ENCODE measurements at regions not wholly inside any gene's neighbourhood (a gene's known extent, or its start where the extent isn't known, plus 50 kb on each side); places are given as distances from the start of the nearest gene placed in this dataset.

DNA sequence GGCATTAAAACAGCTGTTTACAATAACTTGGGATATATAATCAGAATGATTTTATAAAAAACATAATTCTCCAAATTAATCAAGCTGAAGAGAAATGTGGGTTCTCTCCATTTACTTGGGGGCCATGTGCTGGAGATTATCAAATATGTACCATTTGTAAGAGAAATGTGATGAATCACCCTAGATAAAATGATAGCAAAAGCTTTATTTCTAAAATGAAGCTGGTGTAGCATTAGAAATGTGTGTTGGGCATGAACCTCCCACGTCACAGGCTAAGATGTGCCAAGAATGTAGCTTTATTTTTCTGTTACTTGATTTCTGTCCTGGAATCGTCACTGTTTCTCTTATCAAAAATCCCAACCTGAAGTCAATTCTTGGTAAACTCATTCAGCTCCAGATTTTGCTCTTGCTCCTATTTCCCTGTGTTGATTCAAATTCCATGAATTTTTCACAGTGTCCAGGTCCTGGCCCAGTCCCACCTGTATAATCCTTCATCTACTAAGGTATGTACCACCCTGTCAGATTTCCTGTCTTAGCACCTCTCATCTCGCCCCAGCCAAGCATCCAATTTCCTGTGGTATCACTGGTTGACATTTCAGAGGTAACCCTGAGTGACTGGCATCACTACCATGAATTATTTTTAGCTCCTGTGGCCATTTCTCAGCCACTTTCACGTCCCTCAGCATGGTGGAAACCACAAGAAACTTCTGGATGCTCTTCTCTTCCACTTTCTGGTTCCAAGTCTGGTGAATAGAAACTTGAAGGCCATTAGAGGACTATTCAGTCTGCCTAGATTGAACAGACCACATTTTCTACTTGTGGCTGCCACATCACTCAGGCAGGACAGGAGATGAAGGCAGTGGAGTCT lies 103.6 kb upstream of the FLRT2 start:
- TF ChIP-seq, protein P1, sequence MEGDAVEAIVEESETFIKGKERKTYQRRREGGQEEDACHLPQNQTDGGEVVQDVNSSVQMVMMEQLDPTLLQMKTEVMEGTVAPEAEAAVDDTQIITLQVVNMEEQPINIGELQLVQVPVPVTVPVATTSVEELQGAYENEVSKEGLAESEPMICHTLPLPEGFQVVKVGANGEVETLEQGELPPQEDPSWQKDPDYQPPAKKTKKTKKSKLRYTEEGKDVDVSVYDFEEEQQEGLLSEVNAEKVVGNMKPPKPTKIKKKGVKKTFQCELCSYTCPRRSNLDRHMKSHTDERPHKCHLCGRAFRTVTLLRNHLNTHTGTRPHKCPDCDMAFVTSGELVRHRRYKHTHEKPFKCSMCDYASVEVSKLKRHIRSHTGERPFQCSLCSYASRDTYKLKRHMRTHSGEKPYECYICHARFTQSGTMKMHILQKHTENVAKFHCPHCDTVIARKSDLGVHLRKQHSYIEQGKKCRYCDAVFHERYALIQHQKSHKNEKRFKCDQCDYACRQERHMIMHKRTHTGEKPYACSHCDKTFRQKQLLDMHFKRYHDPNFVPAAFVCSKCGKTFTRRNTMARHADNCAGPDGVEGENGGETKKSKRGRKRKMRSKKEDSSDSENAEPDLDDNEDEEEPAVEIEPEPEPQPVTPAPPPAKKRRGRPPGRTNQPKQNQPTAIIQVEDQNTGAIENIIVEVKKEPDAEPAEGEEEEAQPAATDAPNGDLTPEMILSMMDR (IDR thresholded peaks at IDR 0.05) = no peak
- no peak for TF ChIP-seq POLR2A (IDR thresholded peaks at IDR 0.05)
- Histone ChIP-seq H3K27me3 (no peaks in the 10 kb centered on the region), H3K4me1 (replicated peaks in 1 of 2) (no peaks in the 10 kb centered on the region), H3K27ac (no peak overlapping the region), H3K9me3 (replicated peaks in 1 of 3) (no peaks in the 10 kb centered on the region), H3K36me3 (replicated peaks in 1 of 2) (no peaks in the 10 kb centered on the region), H3K4me3 (no peak overlapping the region)
- intact Hi-C loops (cut with DNase I) = no loop called here
- 70 to 85% (median 74%) methylated on average over 4 of the region's 4 CpGs for WGBS, 4 donors
- no peak for DNase-seq

- Histone ChIP-seq H3K4me1 (replicated peaks in 1 of 2) (no peaks in the 10 kb centered on the region), H3K27me3 (no peaks in the 10 kb centered on the region), H3K36me3 (replicated peaks in 1 of 2) (no peaks in the 10 kb centered on the region), H3K27ac (no peak overlapping the region), H3K9me3 (replicated peaks in 1 of 3) (no peaks in the 10 kb centered on the region), H3K4me3 (no peak overlapping the region)
- DNase-seq = no peak
- intact Hi-C loops (cut with DNase I) = no loop called here
- WGBS, 4 donors = 70 to 84% (median 79%) methylated on average over 2 of the region's 2 CpGs
- no peak for TF ChIP-seq POLR2A (IDR thresholded peaks at IDR 0.05)
Observed at GRCh38 chr14:85428926-85429325, 101.0 kb upstream of the FLRT2 start.

GRCh38 chr14:85437148-85437547 lies 92.8 kb upstream of the FLRT2 start:
- TF ChIP-seq, protein P1 (IDR thresholded peaks at IDR 0.05) = no peak
- TF ChIP-seq POLR2A (IDR thresholded peaks at IDR 0.05) = no peak
- intact Hi-C loops (cut with DNase I) = no loop called here
- no peak for DNase-seq
- Histone ChIP-seq H3K27ac (no peak overlapping the region), H3K4me1 (replicated peaks in 1 of 2) (no peaks in the 10 kb centered on the region), H3K9me3 (replicated peaks in 1 of 3) (no peaks in the 10 kb centered on the region), H3K36me3 (replicated peaks in 1 of 2) (no peaks in the 10 kb centered on the region), H3K4me3 (no peak overlapping the region), H3K27me3 (no peaks in the 10 kb centered on the region)
- 90 to 93% (median 93%) methylated on average over 1 of the region's 1 CpG for WGBS, 4 donors

GRCh38 chr14:85438001-85438400 lies 91.9 kb upstream of the FLRT2 start:
- Histone ChIP-seq H3K36me3 (replicated peaks in 1 of 2) (no peaks in the 10 kb centered on the region), H3K4me1 (replicated peaks in 1 of 2) (no peaks in the 10 kb centered on the region), H3K4me3 (no peak overlapping the region), H3K9me3 (replicated peaks in 1 of 3) (no peaks in the 10 kb centered on the region), H3K27me3 (no peaks in the 10 kb centered on the region), H3K27ac (no peak overlapping the region)
- TF ChIP-seq POLR2A (IDR thresholded peaks at IDR 0.05) = no peak
- TF ChIP-seq, protein P1 (IDR thresholded peaks at IDR 0.05) = no peak
- intact Hi-C loops (cut with DNase I) = no loop called here
- DNase-seq = no peak
- 83 to 97% (median 94%) methylated on average over 13 of the region's 13 CpGs for WGBS, 4 donors

- Histone ChIP-seq H3K27ac (no peak overlapping the region), H3K4me1 (replicated peaks in 1 of 2) (no peaks in the 10 kb centered on the region), H3K36me3 (replicated peaks in 1 of 2) (no peaks in the 10 kb centered on the region), H3K4me3 (no peak overlapping the region), H3K27me3 (no peaks in the 10 kb centered on the region), H3K9me3 (replicated peaks in 1 of 3) (no peaks in the 10 kb centered on the region)
- TF ChIP-seq POLR2A (IDR thresholded peaks at IDR 0.05) = no peak
- TF ChIP-seq, protein P1 (IDR thresholded peaks at IDR 0.05) = no peak
- WGBS, 4 donors = 87 to 94% (median 92%) methylated on average over 4 of the region's 4 CpGs
- intact Hi-C loops (cut with DNase I) = no loop called here
- no peak for DNase-seq
Observed at GRCh38 chr14:85438481-85438942, 91.4 kb upstream of the FLRT2 start.
